ENCODE measurements at regions not wholly inside any gene's neighbourhood (a gene's known extent, or its start where the extent isn't known, plus 50 kb on each side); places are given as distances from the start of the nearest gene placed in this dataset.

GRCh38 chr1:67939942-67940341, 106.7 kb upstream of the GNG12 start:
- FAIRE-seq (no peak), DNase-seq (ENCODE audit: low read depth, low spot score) (no peak), ATAC-seq (no peak)
- in situ Hi-C loops (cut with MboI) = no loop called here
- H3K27me3 ChIP-seq (replicated peaks in 1 of 2; ENCODE audit: control insufficient read depth in 2 of 2, insufficient read depth in 2 of 2, low read length in 1 of 2) = no peaks in the 10 kb centered on the region; a peak in 2 of 4 replicates
- WGBS (ENCODE audit: insufficient coverage, insufficient replicate concordance, low lambda C conversion rate, missing lambda C conversion rate) = 34% methylated on average over 2 of the region's 2 CpGs
- CTCF ChIA-PET = interaction anchor here (1.6 kb wide), 1 partner anchor 86 kb away, joined by 4 read pairs; no protein-coding TSS in a partner anchor
- RAD21 ChIA-PET (ENCODE audit: unreplicated experiment) = interaction anchor here (0.5 kb wide), 1 partner anchor 301 kb away, joined by 3 read pairs; no protein-coding TSS in a partner anchor
- BruUV-seq (replicated peaks) = no TSS peak
- no peaks in the 10 kb centered on the region for H4K20me1 ChIP-seq (ENCODE audit: control insufficient read depth, insufficient read depth)
- H3K27ac ChIP-seq (ENCODE audit: control insufficient read depth, insufficient read depth) = no peak overlapping the region
- H3K36me3 ChIP-seq (ENCODE audit: control insufficient read depth in 2 of 2, insufficient read depth in 2 of 2, low read length in 1 of 2) = no peaks in the 10 kb centered on the region
- H3K79me2 ChIP-seq (ENCODE audit: control insufficient read depth, insufficient read depth, low read length) = no peaks in the 10 kb centered on the region
- POLR2A ChIA-PET = no interaction called here
- no peak overlapping the region for H3K4me3 ChIP-seq
- no peak overlapping the region for H3K4me2 ChIP-seq (ENCODE audit: control insufficient read depth, insufficient read depth)
- SMC1A ChIA-PET (ENCODE audit: uncharacterized antibody, unreplicated experiment) = no interaction called here
- intact Hi-C loops (cut with micrococcal nuclease; ENCODE audit: unreplicated experiment) = no loop called here
- H3K9ac ChIP-seq (ENCODE audit: control insufficient read depth, insufficient read depth, low read length) = no peak overlapping the region
- no peak overlapping the region for H2AFZ ChIP-seq (ENCODE audit: control insufficient read depth, low read depth, low read length)
- H3K9me3 ChIP-seq (replicated peaks; ENCODE audit: control insufficient read depth, insufficient read depth, low read length) = no peaks in the 10 kb centered on the region
- TF ChIP-seq IKZF2 (IDR thresholded peaks at IDR 0.05) (no peak), IRF3 (IDR thresholded peaks at IDR 0.05) (no peak), RELB (IDR thresholded peaks at IDR 0.05; ENCODE audit: low read depth) (no peak), BCLAF1 (IDR thresholded peaks at IDR 0.05) (no peak), E2F4 (IDR thresholded peaks at IDR 0.05; ENCODE audit: low read depth, low read length) (no peak), PML (IDR thresholded peaks at IDR 0.05; ENCODE audit: low read length) (no peak), BCL11A (IDR thresholded peaks at IDR 0.05; ENCODE audit: low read depth, low read length) (no peak), SUZ12 (IDR thresholded peaks at IDR 0.05; ENCODE audit: unreplicated experiment) (no peak), TARDBP (IDR thresholded peaks at IDR 0.05; ENCODE audit: borderline replicate concordance) (no peak)
- no peaks in the 10 kb centered on the region for H3K4me1 ChIP-seq (ENCODE audit: control insufficient read depth, insufficient read depth, low read length)
